GM10266 (cell line): ENCODE measurements at regions not wholly inside any gene's neighbourhood (a gene's known extent, or its start where the extent isn't known, plus 50 kb on each side); places are given as distances from the start of the nearest gene placed in this dataset.

Source experiments
- DNase-seq: peaks from one replicate; pipeline ENCODE4 v3.0.0; 2012; ENCODE audit errors: extremely low spot score
- TF ChIP-seq, protein P1 (sequence below): IDR thresholded peaks from 2 replicates; pipeline ENCODE4 v1.5.1; 2012; ENCODE audit warnings: mild to moderate bottlenecking, low read depth; ENCODE audit not compliant: control insufficient read depth, insufficient read depth; ENCODE audit errors: missing control alignments

DNA sequence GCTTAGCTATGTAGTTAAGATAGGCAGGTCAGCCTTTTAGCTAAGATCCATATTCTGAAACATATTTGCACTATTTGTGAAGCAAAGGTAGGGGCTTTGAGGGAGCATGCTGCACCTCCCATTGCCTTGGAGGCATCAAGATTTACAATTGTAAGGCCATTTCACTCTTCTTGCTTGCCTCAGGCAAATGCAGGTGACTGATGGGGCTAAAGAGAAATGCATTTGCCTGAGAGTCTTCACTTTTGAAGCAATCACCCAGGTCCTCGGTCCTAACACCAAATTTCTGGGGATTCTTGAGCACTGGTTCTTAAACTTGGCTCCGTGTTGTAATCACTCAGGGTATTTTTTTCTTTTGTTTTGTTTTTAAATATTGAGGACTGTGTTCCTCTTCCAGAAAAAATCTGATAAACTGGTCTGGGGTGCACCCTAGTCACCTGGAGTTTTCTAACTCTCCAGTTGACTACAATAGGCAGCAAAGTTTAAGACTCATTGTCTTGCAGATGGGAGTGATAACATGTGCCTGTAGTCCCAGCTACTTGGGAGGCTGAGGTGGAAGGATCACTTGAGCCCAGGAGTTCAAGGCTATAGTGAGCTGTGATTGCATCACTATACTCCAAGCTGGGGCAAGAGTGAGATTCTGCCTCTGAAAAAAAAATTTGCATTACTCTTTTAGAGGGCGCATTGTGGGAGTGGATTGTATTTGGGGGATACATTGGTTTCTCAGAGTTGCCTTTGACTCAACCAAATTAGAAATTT lies 68.1 kb downstream of the EOMES start:
- DNase-seq, result no peak
- TF ChIP-seq, protein P1, sequence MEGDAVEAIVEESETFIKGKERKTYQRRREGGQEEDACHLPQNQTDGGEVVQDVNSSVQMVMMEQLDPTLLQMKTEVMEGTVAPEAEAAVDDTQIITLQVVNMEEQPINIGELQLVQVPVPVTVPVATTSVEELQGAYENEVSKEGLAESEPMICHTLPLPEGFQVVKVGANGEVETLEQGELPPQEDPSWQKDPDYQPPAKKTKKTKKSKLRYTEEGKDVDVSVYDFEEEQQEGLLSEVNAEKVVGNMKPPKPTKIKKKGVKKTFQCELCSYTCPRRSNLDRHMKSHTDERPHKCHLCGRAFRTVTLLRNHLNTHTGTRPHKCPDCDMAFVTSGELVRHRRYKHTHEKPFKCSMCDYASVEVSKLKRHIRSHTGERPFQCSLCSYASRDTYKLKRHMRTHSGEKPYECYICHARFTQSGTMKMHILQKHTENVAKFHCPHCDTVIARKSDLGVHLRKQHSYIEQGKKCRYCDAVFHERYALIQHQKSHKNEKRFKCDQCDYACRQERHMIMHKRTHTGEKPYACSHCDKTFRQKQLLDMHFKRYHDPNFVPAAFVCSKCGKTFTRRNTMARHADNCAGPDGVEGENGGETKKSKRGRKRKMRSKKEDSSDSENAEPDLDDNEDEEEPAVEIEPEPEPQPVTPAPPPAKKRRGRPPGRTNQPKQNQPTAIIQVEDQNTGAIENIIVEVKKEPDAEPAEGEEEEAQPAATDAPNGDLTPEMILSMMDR, result no peak

DNA sequence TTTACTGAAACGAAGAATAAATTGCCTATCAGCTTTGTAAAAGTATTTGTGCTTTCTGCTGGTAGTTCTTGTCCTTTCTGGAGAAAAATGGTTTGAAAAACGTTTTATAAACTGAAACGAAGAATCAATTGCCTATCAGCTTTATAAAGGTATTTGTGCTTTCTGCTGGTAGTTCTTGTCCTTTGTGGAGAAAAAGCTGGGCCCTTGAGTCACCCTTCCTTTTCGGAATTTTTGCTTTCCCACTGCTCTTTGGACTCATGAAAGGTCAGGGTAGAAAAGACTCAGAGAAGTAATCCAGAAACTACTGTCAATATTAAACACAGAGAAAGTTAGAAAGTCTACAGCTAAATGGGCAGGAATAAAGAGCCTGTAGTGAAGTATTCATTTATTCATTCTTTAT lies 72.8 kb downstream of the EOMES start:
- TF ChIP-seq, protein P1, result no peak

GRCh38 chr3:27646896-27647295 lies 75.2 kb downstream of the EOMES start:
- TF ChIP-seq, protein P1, result no peak

More for the DNA sequence above, 72.8 kb downstream of the EOMES start:
- DNase-seq, result no peak

GRCh38 chr3:27644941-27645340 lies 77.2 kb downstream of the EOMES start:
- TF ChIP-seq, protein P1, result no peak
- DNase-seq, result no peak

More at GRCh38 chr3:27646896-27647295, 75.2 kb downstream of the EOMES start:
- no peak for DNase-seq

GRCh38 chr3:27643355-27643754 lies 78.8 kb downstream of the EOMES start:
- no peak for DNase-seq
- TF ChIP-seq, protein P1, result no peak

- TF ChIP-seq, protein P1, result no peak
- no peak for DNase-seq
Observed at GRCh38 chr3:27642796-27643195, 79.3 kb downstream of the EOMES start.

- DNase-seq, result no peak
- TF ChIP-seq, protein P1, result no peak
Observed at GRCh38 chr3:27641888-27642601, 80.1 kb downstream of the EOMES start.
